ENCODE measurements at regions not wholly inside any gene's neighbourhood (a gene's known extent, or its start where the extent isn't known, plus 50 kb on each side); places are given as distances from the start of the nearest gene placed in this dataset.

- Histone ChIP-seq H3K27ac (ENCODE audit: insufficient read depth, low read depth, low read length) (no peak overlapping the region), H3K4me1 (ENCODE audit: control insufficient read depth, extremely low read depth, insufficient read depth, low read length) (no peaks in the 10 kb centered on the region), H4K20me1 (replicated peaks; ENCODE audit: control insufficient read depth, extremely low read depth, insufficient read depth, low read length) (no peaks in the 10 kb centered on the region), H2AFZ (ENCODE audit: low read depth, low read length) (no peak overlapping the region), H3K4me2 (ENCODE audit: insufficient read depth, low read length) (no peak overlapping the region), H3K36me3 (ENCODE audit: control insufficient read depth in 2 of 2, extremely low read depth in 1 of 2, insufficient read depth in 2 of 2, low read length in 2 of 2) (no peaks in the 10 kb centered on the region), H3K9me3 (replicated peaks; ENCODE audit: control insufficient read depth, insufficient read depth, low read length) (no peaks in the 10 kb centered on the region), H3K79me2 (ENCODE audit: control insufficient read depth, insufficient read depth, low read length) (no peaks in the 10 kb centered on the region), H3K27me3 (ENCODE audit: control insufficient read depth in 2 of 2, insufficient read depth in 2 of 2, low read length in 2 of 2) (no peaks in the 10 kb centered on the region), H3K4me3 (replicated peaks in 1 of 3; ENCODE audit: insufficient read depth in 1 of 3, low read depth in 1 of 3, low read length in 3 of 3) (no peak overlapping the region), H3K9me1 (replicated peaks; ENCODE audit: control insufficient read depth, extremely low read depth, insufficient read depth, low read length) (no peaks in the 10 kb centered on the region), H3K9ac (replicated peaks; ENCODE audit: extremely low read depth, insufficient read depth, low read length) (no peak overlapping the region)
- dilution Hi-C loops (cut with MboI; ENCODE audit: extremely low pct_ligation_motif_present, low sequenced_read_pairs) (no loop called here), intact Hi-C loops (cut with micrococcal nuclease) (no loop called here)
- FAIRE-seq (no peak), DNase-seq (ENCODE audit: low read depth, low spot score) (no peak)
- no TSS peak for BruUV-seq (replicated peaks)
- ChIA-PET POLR2A (no interaction called here), CTCF (interaction anchor here (2.3 to 2.6 kb wide), 2 partner anchors 9 to 28 kb away, joined by 5 to 6 read pairs; no protein-coding TSS in a partner anchor)
- TF ChIP-seq GATA2 (IDR thresholded peaks at IDR 0.05; ENCODE audit: insufficient read depth, insufficient read length, low read depth, low read length) (no peak), EZH2 (IDR thresholded peaks at IDR 0.05; ENCODE audit: borderline replicate concordance, low read depth, low read length, severe bottlenecking) (no peak), POLR2A (IDR thresholded peaks at IDR 0.05; ENCODE audit: low read depth, low read length) (no peak), MYC (IDR thresholded peaks at IDR 0.05; ENCODE audit: low read depth, low read length) (no peak), FOS (IDR thresholded peaks at IDR 0.05; ENCODE audit: borderline replicate concordance, insufficient read depth, low read length) (no peak), POLR2AphosphoS5 (IDR thresholded peaks at IDR 0.05; ENCODE audit: insufficient read depth, low read depth, low read length) (no peak), JUN (IDR thresholded peaks at IDR 0.05; ENCODE audit: borderline replicate concordance, insufficient read depth, insufficient read length, low read depth) (no peak)
- TF ChIP-seq, protein P1, sequence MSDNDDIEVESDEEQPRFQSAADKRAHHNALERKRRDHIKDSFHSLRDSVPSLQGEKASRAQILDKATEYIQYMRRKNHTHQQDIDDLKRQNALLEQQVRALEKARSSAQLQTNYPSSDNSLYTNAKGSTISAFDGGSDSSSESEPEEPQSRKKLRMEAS (IDR thresholded peaks at IDR 0.05; ENCODE audit: insufficient read depth, insufficient read length), result no peak
- TF ChIP-seq, protein P2, sequence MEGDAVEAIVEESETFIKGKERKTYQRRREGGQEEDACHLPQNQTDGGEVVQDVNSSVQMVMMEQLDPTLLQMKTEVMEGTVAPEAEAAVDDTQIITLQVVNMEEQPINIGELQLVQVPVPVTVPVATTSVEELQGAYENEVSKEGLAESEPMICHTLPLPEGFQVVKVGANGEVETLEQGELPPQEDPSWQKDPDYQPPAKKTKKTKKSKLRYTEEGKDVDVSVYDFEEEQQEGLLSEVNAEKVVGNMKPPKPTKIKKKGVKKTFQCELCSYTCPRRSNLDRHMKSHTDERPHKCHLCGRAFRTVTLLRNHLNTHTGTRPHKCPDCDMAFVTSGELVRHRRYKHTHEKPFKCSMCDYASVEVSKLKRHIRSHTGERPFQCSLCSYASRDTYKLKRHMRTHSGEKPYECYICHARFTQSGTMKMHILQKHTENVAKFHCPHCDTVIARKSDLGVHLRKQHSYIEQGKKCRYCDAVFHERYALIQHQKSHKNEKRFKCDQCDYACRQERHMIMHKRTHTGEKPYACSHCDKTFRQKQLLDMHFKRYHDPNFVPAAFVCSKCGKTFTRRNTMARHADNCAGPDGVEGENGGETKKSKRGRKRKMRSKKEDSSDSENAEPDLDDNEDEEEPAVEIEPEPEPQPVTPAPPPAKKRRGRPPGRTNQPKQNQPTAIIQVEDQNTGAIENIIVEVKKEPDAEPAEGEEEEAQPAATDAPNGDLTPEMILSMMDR (IDR thresholded peaks at IDR 0.05; ENCODE audit: extremely low read depth in 1 of 2, insufficient read depth in 1 of 2, low read depth in 1 of 2, low read length in 2 of 2), result no peak
These were observed 107.0 kb upstream of the AKR1E2 start for GRCh38 chr10:4719036-4719435.
